ENCODE measurements at regions not wholly inside any gene's neighbourhood (a gene's known extent, or its start where the extent isn't known, plus 50 kb on each side); places are given as distances from the start of the nearest gene placed in this dataset.

DNA sequence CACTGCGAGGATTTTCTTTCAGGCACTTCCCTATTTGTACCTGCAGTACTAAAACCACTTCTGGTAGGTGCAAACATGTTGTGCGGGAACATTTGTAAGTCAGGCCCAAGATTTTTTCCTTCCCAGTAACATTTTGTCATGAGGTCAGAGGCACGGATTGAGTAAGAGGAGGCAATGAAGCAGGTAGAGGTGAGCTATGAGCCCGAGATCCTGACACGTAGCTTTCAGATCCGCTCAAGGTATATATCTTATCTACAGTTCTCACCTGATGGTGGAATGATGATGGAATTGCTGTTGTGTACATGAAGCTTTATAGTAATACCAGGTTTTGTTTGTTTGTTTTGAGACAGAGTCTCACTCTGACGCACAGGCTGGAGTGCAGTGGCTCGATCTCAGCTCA, 497.5 kb downstream of the NR2F2 start:
- no peak for TF ChIP-seq EZH2phosphoT487 (IDR thresholded peaks at IDR 0.05; ENCODE audit: low read depth, severe bottlenecking, unreplicated experiment)
- TF ChIP-seq CTCF (IDR thresholded peaks at IDR 0.05; ENCODE audit: poor library complexity) = no peak
- no peak for TF ChIP-seq EZH2 (IDR thresholded peaks at IDR 0.05; ENCODE audit: borderline replicate concordance)
- Histone ChIP-seq H3K27ac (no peak overlapping the region), H2AFZ (no peak overlapping the region), H3K4me2 (no peak overlapping the region), H3K9me2 (replicated peaks; ENCODE audit: insufficient read depth) (no peaks in the 10 kb centered on the region), H3K79me2 (no peaks in the 10 kb centered on the region), H3K4me1 (ENCODE audit: insufficient read depth) (no peaks in the 10 kb centered on the region), H4K20me1 (ENCODE audit: insufficient read depth, poor library complexity, severe bottlenecking) (no peaks in the 10 kb centered on the region), H3K4me3 (no peak overlapping the region), H3K27me3 (no peaks in the 10 kb centered on the region), H3K36me3 (replicated peaks; ENCODE audit: insufficient read depth, low read depth) (no peaks in the 10 kb centered on the region), H3K9me3 (ENCODE audit: low read depth) (no peaks in the 10 kb centered on the region)
- 82% methylated on average over 8 of the region's 8 CpGs for WGBS (ENCODE audit: low lambda C conversion rate, missing lambda C conversion rate)
- DNase-seq (ENCODE audit: low spot score) = no peak

DNA sequence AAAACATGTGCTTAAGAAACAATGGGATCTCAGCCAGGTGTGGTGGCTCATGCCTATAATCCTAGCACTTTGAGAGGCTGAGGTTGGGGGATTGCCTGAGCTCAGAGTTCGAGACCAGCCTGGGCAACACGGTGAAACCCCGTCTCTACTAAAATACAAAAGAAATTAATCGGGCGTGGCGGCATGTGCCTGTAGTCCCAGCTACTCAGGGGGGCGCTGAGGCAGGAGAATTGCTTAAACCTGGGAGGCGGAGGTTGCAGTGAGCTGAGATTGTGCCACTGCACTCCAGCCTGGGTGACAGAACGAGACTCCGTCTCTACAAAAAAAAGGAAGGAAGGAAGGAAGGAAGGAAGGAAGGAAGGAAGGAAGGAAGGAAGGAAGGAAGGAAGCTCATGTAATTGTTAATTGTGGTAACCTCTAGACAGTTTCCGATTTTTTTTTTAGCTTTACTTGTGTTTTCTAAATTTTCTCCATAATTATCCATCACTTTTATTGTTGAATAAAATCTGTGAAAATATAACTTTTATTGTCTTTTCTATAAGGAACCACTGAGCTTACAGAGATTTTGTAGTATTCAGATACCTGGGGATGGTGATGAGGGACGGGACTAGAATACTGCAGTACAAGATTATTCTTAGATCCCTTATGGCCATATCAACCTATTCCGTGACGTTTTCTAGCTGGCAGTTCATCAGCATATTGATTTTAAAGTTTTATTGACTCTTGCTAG, 506.9 kb downstream of the NR2F2 start:
- H3K9me3 ChIP-seq (ENCODE audit: low read depth) = no peaks in the 10 kb centered on the region
- no peaks in the 10 kb centered on the region for H3K9me2 ChIP-seq (replicated peaks; ENCODE audit: insufficient read depth)
- no peaks in the 10 kb centered on the region for H3K4me1 ChIP-seq (ENCODE audit: insufficient read depth)
- H3K27ac ChIP-seq = no peak overlapping the region
- no peaks in the 10 kb centered on the region for H3K36me3 ChIP-seq (replicated peaks; ENCODE audit: insufficient read depth, low read depth)
- no peak overlapping the region for H3K4me2 ChIP-seq
- no peaks in the 10 kb centered on the region for H3K27me3 ChIP-seq
- no peaks in the 10 kb centered on the region for H3K79me2 ChIP-seq
- H3K4me3 ChIP-seq = no peak overlapping the region
- no peak for TF ChIP-seq EZH2 (IDR thresholded peaks at IDR 0.05; ENCODE audit: borderline replicate concordance)
- TF ChIP-seq CTCF (IDR thresholded peaks at IDR 0.05; ENCODE audit: poor library complexity) = no peak
- no peak for TF ChIP-seq EZH2phosphoT487 (IDR thresholded peaks at IDR 0.05; ENCODE audit: low read depth, severe bottlenecking, unreplicated experiment)
- no peak overlapping the region for H2AFZ ChIP-seq
- WGBS (ENCODE audit: low lambda C conversion rate, missing lambda C conversion rate) = 92% methylated on average over 13 of the region's 14 CpGs
- no peak for DNase-seq (ENCODE audit: low spot score)
- no peaks in the 10 kb centered on the region for H4K20me1 ChIP-seq (ENCODE audit: insufficient read depth, poor library complexity, severe bottlenecking)

DNA sequence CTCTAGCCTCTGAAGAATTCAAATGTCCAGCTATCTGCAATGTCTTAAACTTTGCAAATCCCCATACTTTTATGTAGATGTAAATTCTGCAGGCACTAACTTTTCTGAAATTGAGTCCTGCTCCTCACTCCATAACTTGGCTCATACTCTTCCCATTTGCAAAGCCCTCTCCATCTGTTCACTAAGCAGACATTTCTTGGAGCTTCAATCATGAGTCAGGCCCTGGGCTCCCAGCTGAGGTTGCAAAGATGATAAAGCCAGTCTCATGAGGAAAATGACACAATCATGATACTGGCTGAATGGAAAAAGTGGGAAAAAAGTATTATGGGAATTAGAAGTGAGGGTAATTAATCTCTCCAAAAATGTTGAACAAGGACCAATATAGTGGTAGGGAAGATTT, 507.6 kb downstream of the NR2F2 start:
- H3K4me2 ChIP-seq = no peak overlapping the region
- no peak overlapping the region for H2AFZ ChIP-seq
- TF ChIP-seq CTCF (IDR thresholded peaks at IDR 0.05; ENCODE audit: poor library complexity) (no peak), EZH2phosphoT487 (IDR thresholded peaks at IDR 0.05; ENCODE audit: low read depth, severe bottlenecking, unreplicated experiment) (no peak), EZH2 (IDR thresholded peaks at IDR 0.05; ENCODE audit: borderline replicate concordance) (no peak)
- H3K4me1 ChIP-seq (ENCODE audit: insufficient read depth) = no peaks in the 10 kb centered on the region
- H4K20me1 ChIP-seq (ENCODE audit: insufficient read depth, poor library complexity, severe bottlenecking) = no peaks in the 10 kb centered on the region
- H3K4me3 ChIP-seq = no peak overlapping the region
- no peaks in the 10 kb centered on the region for H3K36me3 ChIP-seq (replicated peaks; ENCODE audit: insufficient read depth, low read depth)
- no peaks in the 10 kb centered on the region for H3K9me2 ChIP-seq (replicated peaks; ENCODE audit: insufficient read depth)
- H3K9me3 ChIP-seq (ENCODE audit: low read depth) = no peaks in the 10 kb centered on the region
- H3K27ac ChIP-seq = no peak overlapping the region
- no peaks in the 10 kb centered on the region for H3K79me2 ChIP-seq
- no peaks in the 10 kb centered on the region for H3K27me3 ChIP-seq
- DNase-seq (ENCODE audit: low spot score) = no peak
